Transverse colon (tissue), 4 donors: ENCODE measurements at regions not wholly inside any gene's neighbourhood (a gene's known extent, or its start where the extent isn't known, plus 50 kb on each side); places are given as distances from the start of the nearest gene placed in this dataset.

Experiments used
- CTCF ChIP-seq, 5 experiments: fragments of 200-600 bp in 3 of 5; fragments of 450-650 bp in 2 of 5; sonication (generic) in 3 of 5; IDR thresholded peaks; 1 replicate in 2 of 5; 2 replicates in 3 of 5; pipeline ENCODE4 v1.5.1; 2016 to 2017; ENCODE audit warnings: antibody characterized with exemption in 5 of 5, inconsistent platforms in 3 of 5, mild to moderate bottlenecking in 2 of 5, moderate library complexity in 1 of 5
- EP300 ChIP-seq: sonication (generic); formaldehyde crosslinking; IDR thresholded peaks from one replicate; pipeline ENCODE4 v1.6.1; 2017; ENCODE audit warnings: antibody characterized with exemption, low read depth
- POLR2A ChIP-seq: fragments of 450-650 bp; IDR thresholded peaks from one replicate; pipeline ENCODE4 v1.6.1; 2016; ENCODE audit warnings: antibody characterized with exemption, mild to moderate bottlenecking, moderate library complexity
- POLR2AphosphoS5 ChIP-seq, 3 donors: sonication (generic); formaldehyde crosslinking; IDR thresholded peaks; one replicate each; pipeline ENCODE4 v1.6.1; 2016; ENCODE audit warnings: antibody characterized with exemption in 3 of 3

- TF ChIP-seq POLR2A (no peak), EP300 (no peak), CTCF (IDR thresholded peaks at IDR 0.05) (no peak), POLR2AphosphoS5 (IDR thresholded peaks at IDR 0.05) (no peak)
Observed at GRCh38 chr18:13982126-13982525, 66.8 kb upstream of the MC2R start.
